Adrenal gland (tissue), 9 donors: ENCODE measurements at regions not wholly inside any gene's neighbourhood (a gene's known extent, or its start where the extent isn't known, plus 50 kb on each side); places are given as distances from the start of the nearest gene placed in this dataset.

Source experiments
- DNase-seq, 7 donors: peaks; one replicate each; pipeline ENCODE4 v3.0.0-alpha.2; 2019 to 2020
- H3K27ac ChIP-seq, 5 donors: fragments of 200-600 bp; sonication (generic) in 4 of 5; 1 replicate in 3 of 5; 2 replicates in 2 of 5; pipeline versions ENCODE4 v1.5.1 to v1.8.0; 2016 to 2020; ENCODE audit warnings: mild to moderate bottlenecking in 1 of 5
- H3K27me3 ChIP-seq: fragments of 200-600 bp; 2 replicates; pipeline ENCODE4 v1.8.0; 2021
- H3K36me3 ChIP-seq, 2 donors: fragments of 200-600 bp; replicated peaks in 1 of 2; 1 replicate in 1 of 2; 2 replicates in 1 of 2; pipeline versions ENCODE4 v1.5.1 to v1.8.0; 2018 to 2022
- H3K4me1 ChIP-seq, 2 donors: fragments of 200-600 bp; replicated peaks in 1 of 2; 1 replicate in 1 of 2; 2 replicates in 1 of 2; pipeline versions ENCODE4 v1.5.1 to v1.8.0; 2018 to 2021
- H3K4me3 ChIP-seq, 4 donors: fragments of 200-600 bp; sonication (generic) in 3 of 4; one replicate each; pipeline ENCODE4 v1.5.1; 2016 to 2018
- H3K9me3 ChIP-seq, 3 donors: fragments of 200-600 bp; sonication (generic) in 1 of 3; replicated peaks in 1 of 3; 1 replicate in 2 of 3; 2 replicates in 1 of 3; pipeline versions ENCODE4 v1.5.1 to v1.8.0; 2016 to 2021
- CTCF ChIP-seq, 6 experiments: fragments of 450-650 bp in 4 of 6; fragments of 200-600 bp in 2 of 6; sonication (generic) in 1 of 6; IDR thresholded peaks; 1 replicate in 5 of 6; 2 replicates in 1 of 6; pipeline versions ENCODE4 v1.5.1 to v1.8.0; 2016 to 2021; ENCODE audit warnings: antibody characterized with exemption in 6 of 6, mild to moderate bottlenecking in 2 of 6, moderate library complexity in 1 of 6
- POLR2A ChIP-seq, 2 donors: fragments of 450-650 bp; IDR thresholded peaks; one replicate each; pipeline ENCODE4 v1.6.1; 2017; ENCODE audit warnings: antibody characterized with exemption in 2 of 2, mild to moderate bottlenecking in 2 of 2, moderate library complexity in 1 of 2
- WGBS, 4 donors: extraction: QIAGEN DNeasy Blood & Tissue Kit in 2 of 4; methylation state at CpG; one replicate each; pipeline versions ENCODE4 v1.1.5 to v1.1.7; 2013 to 2017; 5-methylcytosine and 5-hydroxymethylcytosine counted together
- intact Hi-C, 2 donors: fragments of 100-400 bp; cut with DNase I; formaldehyde crosslinking; loops; one replicate each; pipeline versions ENCODE4 v1.14.1 to v1.15.0; 2022 to 2023
- donor health status: healthy with polysubstance abuse.
- donor health status: Bipolar disorder and iron deficiency.
- donor health status: DM: yes; HTN: yes; CAD: no.
- donor health status: DM: no; HTN: no; CAD: no.
- donor health status: DM: no; HTN: no; CAD: no.

GRCh38 chr16:76771216-76771615 lies 419.8 kb upstream of the MON1B start:
- Histone ChIP-seq H3K4me3 (no peak overlapping the region), H3K27me3 (no peaks in the 10 kb centered on the region), H3K27ac (no peak overlapping the region), H3K36me3 (no peaks in the 10 kb centered on the region), H3K9me3 (peaks cover 0 to 4% (median 0%) of the 10 kb centered on the region in 3 donors), H3K4me1 (no peaks in the 10 kb centered on the region)
- TF ChIP-seq POLR2A (IDR thresholded peaks at IDR 0.05), result no peak
- intact Hi-C loops, result no loop called here
- DNase-seq, result no peak
- WGBS, 4 donors, result 59 to 75% (median 69%) methylated on average over 1 of the region's 1 CpG

GRCh38 chr16:76777721-76778465 lies 413.1 kb upstream of the MON1B start:
- 67 to 76% (median 72%) methylated on average over 7 of the region's 7 CpGs for WGBS, 4 donors
- intact Hi-C loops, result no loop called here
- H3K27me3 ChIP-seq, result no peaks in the 10 kb centered on the region

GRCh38 chr16:76780556-76780955 lies 410.4 kb upstream of the MON1B start:
- Histone ChIP-seq H3K27ac (no peak overlapping the region), H3K4me1 (no peaks in the 10 kb centered on the region), H3K9me3 (peaks cover 0 to 2% (median 0%) of the 10 kb centered on the region in 3 donors), H3K36me3 (no peaks in the 10 kb centered on the region), H3K27me3 (no peaks in the 10 kb centered on the region), H3K4me3 (no peak overlapping the region)
- intact Hi-C loops, result no loop called here
- TF ChIP-seq POLR2A (IDR thresholded peaks at IDR 0.05) (no peak), CTCF (IDR thresholded peaks at IDR 0.05) (no peak)
- no peak for DNase-seq

More at GRCh38 chr16:76777721-76778465, 413.1 kb upstream of the MON1B start:
- H3K4me3 ChIP-seq, result no peak overlapping the region
- no peaks in the 10 kb centered on the region for H3K4me1 ChIP-seq
- H3K36me3 ChIP-seq, result no peaks in the 10 kb centered on the region
- no peak for DNase-seq
- TF ChIP-seq CTCF (IDR thresholded peaks at IDR 0.05) (no peak), POLR2A (IDR thresholded peaks at IDR 0.05) (no peak)
- H3K9me3 ChIP-seq, result peaks cover 0 to 4% (median 0%) of the 10 kb centered on the region in 3 donors
- H3K27ac ChIP-seq, result no peak overlapping the region

- Histone ChIP-seq H3K4me3 (no peak overlapping the region), H3K9me3 (no peaks in the 10 kb centered on the region), H3K4me1 (no peaks in the 10 kb centered on the region), H3K27ac (no peak overlapping the region), H3K36me3 (no peaks in the 10 kb centered on the region), H3K27me3 (no peaks in the 10 kb centered on the region)
- no peak for TF ChIP-seq POLR2A (IDR thresholded peaks at IDR 0.05)
- TF ChIP-seq CTCF (IDR thresholded peaks at IDR 0.05), result no peak
- no peak for DNase-seq
- intact Hi-C loops, result no loop called here
- 52 to 82% (median 69%) methylated on average over 5 of the region's 5 CpGs for WGBS, 4 donors
Measured at GRCh38 chr16:76784530-76784929, 406.5 kb upstream of the MON1B start.

- no peaks in the 10 kb centered on the region for H3K4me1 ChIP-seq
Measured at GRCh38 chr16:76787394-76787793, 403.6 kb upstream of the MON1B start.

More at GRCh38 chr16:76787394-76787793, 403.6 kb upstream of the MON1B start:
- Histone ChIP-seq H3K9me3 (no peaks in the 10 kb centered on the region), H3K4me3 (no peak overlapping the region), H3K27me3 (no peaks in the 10 kb centered on the region), H3K27ac (no peak overlapping the region), H3K36me3 (no peaks in the 10 kb centered on the region)
- intact Hi-C loops, result no loop called here
- TF ChIP-seq CTCF (IDR thresholded peaks at IDR 0.05) (no peak), POLR2A (IDR thresholded peaks at IDR 0.05) (no peak)
- DNase-seq, result no peak
- 78 to 83% (median 78%) methylated on average over 4 of the region's 4 CpGs for WGBS, 4 donors
